ENCODE measurements at regions not wholly inside any gene's neighbourhood (a gene's known extent, or its start where the extent isn't known, plus 50 kb on each side); places are given as distances from the start of the nearest gene placed in this dataset.

- Histone ChIP-seq H3K4me1 (no peaks in the 10 kb centered on the region), H3K36me3 (no peaks in the 10 kb centered on the region), H3K4me3 (no peak overlapping the region), H3K9me3 (no peaks in the 10 kb centered on the region), H3K27ac (no peak overlapping the region), H3K27me3 (no peaks in the 10 kb centered on the region)
- FAIRE-seq (no peak), DNase-seq (no peak), ATAC-seq (no peak)
- intact Hi-C loops (cut with DNase I): no loop called here
- WGBS, 2 donors: 12 to 15% methylated on average over 1 of the region's 1 CpG
- TF ChIP-seq, protein P1, sequence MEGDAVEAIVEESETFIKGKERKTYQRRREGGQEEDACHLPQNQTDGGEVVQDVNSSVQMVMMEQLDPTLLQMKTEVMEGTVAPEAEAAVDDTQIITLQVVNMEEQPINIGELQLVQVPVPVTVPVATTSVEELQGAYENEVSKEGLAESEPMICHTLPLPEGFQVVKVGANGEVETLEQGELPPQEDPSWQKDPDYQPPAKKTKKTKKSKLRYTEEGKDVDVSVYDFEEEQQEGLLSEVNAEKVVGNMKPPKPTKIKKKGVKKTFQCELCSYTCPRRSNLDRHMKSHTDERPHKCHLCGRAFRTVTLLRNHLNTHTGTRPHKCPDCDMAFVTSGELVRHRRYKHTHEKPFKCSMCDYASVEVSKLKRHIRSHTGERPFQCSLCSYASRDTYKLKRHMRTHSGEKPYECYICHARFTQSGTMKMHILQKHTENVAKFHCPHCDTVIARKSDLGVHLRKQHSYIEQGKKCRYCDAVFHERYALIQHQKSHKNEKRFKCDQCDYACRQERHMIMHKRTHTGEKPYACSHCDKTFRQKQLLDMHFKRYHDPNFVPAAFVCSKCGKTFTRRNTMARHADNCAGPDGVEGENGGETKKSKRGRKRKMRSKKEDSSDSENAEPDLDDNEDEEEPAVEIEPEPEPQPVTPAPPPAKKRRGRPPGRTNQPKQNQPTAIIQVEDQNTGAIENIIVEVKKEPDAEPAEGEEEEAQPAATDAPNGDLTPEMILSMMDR (IDR thresholded peaks at IDR 0.05): no peak
These were observed 916.0 kb downstream of the FSTL5 start for GRCh38 chr4:161247831-161248230.

DNA sequence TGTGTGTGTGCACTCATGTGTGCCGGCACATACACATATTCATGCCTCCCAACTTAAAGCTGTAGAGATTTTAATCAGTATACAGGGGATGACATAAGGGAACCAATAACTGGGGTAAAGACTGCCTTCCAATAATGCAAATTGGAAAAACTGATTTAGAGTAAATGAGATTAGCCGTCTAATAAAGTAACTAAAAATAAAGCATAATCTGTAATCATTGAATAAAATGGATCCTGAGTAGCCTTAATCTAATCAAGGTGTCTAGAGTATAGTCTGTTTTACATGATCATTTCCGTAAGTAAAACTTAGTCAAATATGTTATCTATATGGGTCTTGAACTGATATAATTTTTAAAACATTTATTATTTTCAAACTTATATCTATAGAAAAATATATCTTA is 925.8 kb downstream of the FSTL5 start:
- intact Hi-C loops (cut with DNase I): no loop called here
- no peak for FAIRE-seq
- no peak for ATAC-seq

GRCh38 chr4:161237495-161237894 is 926.3 kb downstream of the FSTL5 start:
- DNase-seq (no peak), ATAC-seq (no peak), FAIRE-seq (no peak)
- H3K9me3 ChIP-seq: no peaks in the 10 kb centered on the region
- no peaks in the 10 kb centered on the region for H3K4me1 ChIP-seq
- H3K27me3 ChIP-seq: no peaks in the 10 kb centered on the region
- no peaks in the 10 kb centered on the region for H3K36me3 ChIP-seq
- TF ChIP-seq, protein P1 (IDR thresholded peaks at IDR 0.05): no peak
- intact Hi-C loops (cut with DNase I): no loop called here
- 65 to 67% methylated on average over 4 of the region's 4 CpGs for WGBS, 2 donors
- no peak overlapping the region for H3K4me3 ChIP-seq
- no peak overlapping the region for H3K27ac ChIP-seq

More for the DNA sequence above, 925.8 kb downstream of the FSTL5 start:
- H3K4me3 ChIP-seq: no peak overlapping the region
- 32 to 57% methylated on average over 3 of the region's 3 CpGs for WGBS, 2 donors
- H3K9me3 ChIP-seq: no peaks in the 10 kb centered on the region
- TF ChIP-seq, protein P1 (IDR thresholded peaks at IDR 0.05): no peak
- H3K36me3 ChIP-seq: no peaks in the 10 kb centered on the region
- H3K4me1 ChIP-seq: no peaks in the 10 kb centered on the region
- no peaks in the 10 kb centered on the region for H3K27me3 ChIP-seq
- no peak overlapping the region for H3K27ac ChIP-seq
- no peak for DNase-seq

DNA sequence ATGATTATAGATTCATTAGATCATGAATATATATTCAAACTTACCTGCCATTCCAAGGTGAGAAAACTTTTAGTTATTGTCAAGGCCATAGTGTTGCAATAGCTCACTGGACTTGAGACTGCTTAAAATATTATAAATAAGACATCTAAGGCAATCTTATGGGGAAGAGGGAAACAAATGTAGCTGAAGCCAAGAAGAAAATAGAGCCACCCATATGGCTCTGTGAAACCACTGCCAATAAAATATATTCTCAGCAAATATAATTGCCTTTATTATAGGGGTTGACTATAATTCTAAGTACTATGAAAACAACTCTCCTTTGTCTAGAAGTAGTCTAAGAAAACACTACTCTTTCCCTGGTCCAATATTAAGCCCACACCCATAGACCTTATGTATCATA is 938.5 kb downstream of the FSTL5 start:
- ATAC-seq (no peak), FAIRE-seq (no peak), DNase-seq (no peak)
- Histone ChIP-seq H3K27me3 (peaks cover 0 to 3% (median 0%) of the 10 kb centered on the region in 4 donors), H3K4me1 (peaks cover 0 to 4% (median 0%) of the 10 kb centered on the region in 3 donors), H3K4me3 (no peak overlapping the region), H3K36me3 (no peaks in the 10 kb centered on the region), H3K27ac (no peak overlapping the region), H3K9me3 (no peaks in the 10 kb centered on the region)
- intact Hi-C loops (cut with DNase I): no loop called here
- TF ChIP-seq, protein P1 (IDR thresholded peaks at IDR 0.05): no peak

- intact Hi-C loops (cut with DNase I): no loop called here
- FAIRE-seq (no peak), ATAC-seq (peak in 3 of 4 donors; percentile 53 to 90 (median 56)), DNase-seq (no peak)
- peaks cover 0 to 3% (median 0%) of the 10 kb centered on the region in 4 donors for H3K27me3 ChIP-seq
- 14 to 16% methylated on average over 2 of the region's 2 CpGs for WGBS, 2 donors
- TF ChIP-seq, protein P1 (IDR thresholded peaks at IDR 0.05): no peak
- no peak overlapping the region for H3K27ac ChIP-seq
- no peak overlapping the region for H3K4me3 ChIP-seq
- H3K4me1 ChIP-seq: peaks cover 0 to 4% (median 0%) of the 10 kb centered on the region in 3 donors
- H3K9me3 ChIP-seq: no peaks in the 10 kb centered on the region
- no peaks in the 10 kb centered on the region for H3K36me3 ChIP-seq
These were observed 940.9 kb downstream of the FSTL5 start for GRCh38 chr4:161222889-161223288.

Data from pancreas (tissue), 10 donors.